Ishikawa (cell line): ENCODE measurements at regions not wholly inside any gene's neighbourhood (a gene's known extent, or its start where the extent isn't known, plus 50 kb on each side); places are given as distances from the start of the nearest gene placed in this dataset.

Experiments used
- TAF1 ChIP-seq: IDR thresholded peaks from 2 replicates; pipeline ENCODE4 v1.6.1; 2012; ENCODE audit warnings: low read depth, mild to moderate bottlenecking
- TF ChIP-seq, protein P1 (sequence below): IDR thresholded peaks from 2 replicates; pipeline ENCODE4 v1.6.1; 2012; ENCODE audit warnings: low read depth, mild to moderate bottlenecking

DNA sequence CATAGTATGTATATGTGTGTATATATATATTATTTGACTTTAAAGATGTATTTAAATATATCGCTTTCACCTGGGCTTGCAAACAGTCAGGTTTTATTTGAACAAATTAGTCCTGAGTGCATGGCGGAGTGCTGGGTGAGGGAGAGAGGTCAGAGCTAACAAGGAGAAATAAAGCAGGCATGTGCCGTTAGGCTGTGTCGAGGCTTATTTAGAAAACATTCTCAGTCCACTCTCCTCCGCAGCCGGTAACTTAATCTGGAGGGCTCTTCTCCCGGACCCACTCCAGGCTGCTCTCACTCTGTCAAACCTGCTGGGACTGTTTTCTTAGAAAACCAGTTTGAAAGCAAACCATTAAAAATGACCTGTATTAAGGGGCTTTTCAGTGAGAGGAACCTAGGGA lies 455.9 kb downstream of the MN1 start:
- TF ChIP-seq, protein P1, sequence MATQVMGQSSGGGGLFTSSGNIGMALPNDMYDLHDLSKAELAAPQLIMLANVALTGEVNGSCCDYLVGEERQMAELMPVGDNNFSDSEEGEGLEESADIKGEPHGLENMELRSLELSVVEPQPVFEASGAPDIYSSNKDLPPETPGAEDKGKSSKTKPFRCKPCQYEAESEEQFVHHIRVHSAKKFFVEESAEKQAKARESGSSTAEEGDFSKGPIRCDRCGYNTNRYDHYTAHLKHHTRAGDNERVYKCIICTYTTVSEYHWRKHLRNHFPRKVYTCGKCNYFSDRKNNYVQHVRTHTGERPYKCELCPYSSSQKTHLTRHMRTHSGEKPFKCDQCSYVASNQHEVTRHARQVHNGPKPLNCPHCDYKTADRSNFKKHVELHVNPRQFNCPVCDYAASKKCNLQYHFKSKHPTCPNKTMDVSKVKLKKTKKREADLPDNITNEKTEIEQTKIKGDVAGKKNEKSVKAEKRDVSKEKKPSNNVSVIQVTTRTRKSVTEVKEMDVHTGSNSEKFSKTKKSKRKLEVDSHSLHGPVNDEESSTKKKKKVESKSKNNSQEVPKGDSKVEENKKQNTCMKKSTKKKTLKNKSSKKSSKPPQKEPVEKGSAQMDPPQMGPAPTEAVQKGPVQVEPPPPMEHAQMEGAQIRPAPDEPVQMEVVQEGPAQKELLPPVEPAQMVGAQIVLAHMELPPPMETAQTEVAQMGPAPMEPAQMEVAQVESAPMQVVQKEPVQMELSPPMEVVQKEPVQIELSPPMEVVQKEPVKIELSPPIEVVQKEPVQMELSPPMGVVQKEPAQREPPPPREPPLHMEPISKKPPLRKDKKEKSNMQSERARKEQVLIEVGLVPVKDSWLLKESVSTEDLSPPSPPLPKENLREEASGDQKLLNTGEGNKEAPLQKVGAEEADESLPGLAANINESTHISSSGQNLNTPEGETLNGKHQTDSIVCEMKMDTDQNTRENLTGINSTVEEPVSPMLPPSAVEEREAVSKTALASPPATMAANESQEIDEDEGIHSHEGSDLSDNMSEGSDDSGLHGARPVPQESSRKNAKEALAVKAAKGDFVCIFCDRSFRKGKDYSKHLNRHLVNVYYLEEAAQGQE: no peak
- no peak for TF ChIP-seq TAF1
